DMS153 treated with DMSO at 0.1 percent for 48 hours (cell line): ENCODE measurements at regions not wholly inside any gene's neighbourhood (a gene's known extent, or its start where the extent isn't known, plus 50 kb on each side); places are given as distances from the start of the nearest gene placed in this dataset.
"Not testable (repeated sequence)": the region's sequence is repeated elsewhere in the genome, so short reads cannot be mapped to it uniquely, and the experiment has no call there.

ENCODE experiments used
- DNase-seq: peaks from one replicate; lab custom pipeline; 2025; ENCODE audit not compliant: unreplicated experiment; lab: John Stamatoyannopoulos, UW

DNA sequence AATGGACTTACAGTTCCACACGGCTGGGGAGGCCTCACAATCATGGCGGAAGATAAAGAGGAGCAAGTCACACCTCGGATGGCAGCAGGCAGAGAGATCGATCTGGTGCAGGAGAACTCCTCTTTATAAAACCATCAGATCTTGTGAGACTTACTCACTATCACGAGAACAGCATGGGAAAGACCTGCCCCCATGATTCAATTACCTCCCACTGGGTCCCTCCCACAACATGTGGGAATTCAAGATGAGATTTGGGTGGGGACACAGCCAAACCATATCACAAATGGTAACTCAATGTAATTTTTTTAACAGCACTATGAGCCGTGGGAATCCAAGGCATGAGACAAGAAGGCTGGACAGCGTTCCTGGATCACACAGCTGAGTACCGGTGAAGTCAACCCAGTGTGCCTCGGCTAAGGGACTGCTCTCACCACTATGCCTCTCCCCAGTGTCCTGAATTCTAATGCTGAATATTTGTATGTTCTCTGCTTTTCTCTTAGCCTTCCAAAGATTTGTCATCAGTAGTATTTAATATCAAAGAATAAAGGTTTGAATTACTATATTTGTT is 84.3 kb downstream of the IRS2 start:
- not testable (repeated sequence) for DNase-seq

DNA sequence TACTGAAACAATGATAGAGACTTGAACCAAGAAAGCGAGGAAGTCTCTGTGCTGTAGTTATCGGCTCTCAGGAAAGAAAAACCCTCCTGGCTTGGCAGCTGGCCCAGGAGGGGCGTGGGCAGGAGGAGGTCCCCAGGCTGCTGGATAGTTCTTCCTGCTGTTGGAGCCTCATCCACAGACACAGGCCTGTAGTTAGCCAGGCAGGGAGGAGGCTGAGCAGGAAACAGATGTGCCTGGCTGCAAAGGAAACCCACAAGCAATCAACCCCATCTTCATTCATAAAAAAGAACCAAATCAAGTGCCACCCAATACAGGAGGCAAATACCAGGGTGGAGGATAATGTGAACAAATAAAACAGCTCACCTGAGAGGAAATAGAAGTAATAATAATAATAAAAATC is 86.2 kb downstream of the IRS2 start:
- peak; percentile 91 for DNase-seq

- no peak for DNase-seq
Observed at GRCh38 chr13:109699628-109700071, 86.7 kb downstream of the IRS2 start.

- DNase-seq = no peak
Observed at GRCh38 chr13:109698779-109699178, 87.6 kb downstream of the IRS2 start.

DNA sequence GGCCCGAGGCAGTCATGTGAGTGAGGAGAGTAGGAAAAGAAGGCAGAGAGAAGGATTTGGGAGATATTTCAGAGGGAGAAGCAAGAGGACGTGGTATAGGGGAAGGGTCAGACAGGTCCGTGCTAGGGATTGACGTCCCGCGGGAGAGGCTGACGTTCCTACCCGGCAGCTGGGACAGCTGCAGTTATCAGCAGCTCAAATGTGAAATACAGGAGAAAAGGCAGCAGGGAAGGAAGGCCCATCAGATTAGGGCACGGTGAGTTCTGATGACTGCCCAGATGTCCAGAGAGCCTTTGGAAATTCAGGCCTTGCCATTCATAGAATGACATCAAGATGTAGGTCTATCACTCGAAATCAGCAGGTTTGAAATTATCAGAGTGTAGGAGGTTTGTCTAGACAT is 88.4 kb downstream of the IRS2 start:
- DNase-seq = no peak

DNA sequence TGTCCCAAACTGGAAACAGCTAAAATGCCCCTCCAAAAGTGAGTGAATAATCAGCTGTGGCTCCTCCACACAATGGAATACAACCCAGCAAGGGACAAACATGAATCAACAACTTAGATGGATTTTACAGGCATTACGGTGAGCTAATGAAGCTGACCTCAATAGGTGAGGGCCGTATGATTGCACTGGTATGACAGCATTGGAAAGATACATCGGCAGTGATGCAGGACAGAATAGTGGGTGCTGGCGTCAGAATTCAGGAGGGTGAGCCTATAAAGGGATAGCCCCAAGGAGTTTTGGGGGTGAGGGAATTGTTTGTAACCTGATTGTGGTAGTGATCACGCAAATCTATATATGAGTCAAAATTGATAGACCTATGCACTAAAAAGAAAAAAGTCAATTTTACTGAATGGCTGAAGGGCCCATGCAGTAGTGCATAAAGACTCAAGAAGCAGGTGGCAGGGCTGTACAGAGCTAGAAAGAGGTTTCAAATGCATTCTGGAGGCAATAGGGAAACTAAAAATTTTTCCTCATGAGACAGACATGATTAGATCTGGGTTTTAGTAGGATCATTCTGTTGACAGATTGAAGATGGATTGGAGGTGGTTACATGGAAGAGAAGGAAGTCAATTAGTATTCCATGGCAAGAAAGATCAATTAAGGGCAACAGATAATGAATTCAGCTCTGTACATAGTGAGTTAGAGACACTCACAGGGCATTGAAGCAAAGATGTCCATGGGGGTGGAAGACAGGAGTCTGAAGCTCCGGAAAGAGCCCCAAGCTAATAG is 90.8 kb downstream of the IRS2 start:
- DNase-seq = no peak

GRCh38 chr13:109694972-109695371 is 91.4 kb downstream of the IRS2 start:
- no peak for DNase-seq

GRCh38 chr13:109693213-109693612 is 93.2 kb downstream of the IRS2 start:
- DNase-seq = no peak

GRCh38 chr13:109691689-109692088 is 94.7 kb downstream of the IRS2 start:
- DNase-seq = no peak

- peak; percentile 13 for DNase-seq
Observed at GRCh38 chr13:109687559-109688448, 98.6 kb downstream of the IRS2 start.

- DNase-seq = no peak
Observed at GRCh38 chr13:109685203-109685602, 101.2 kb downstream of the IRS2 start.

GRCh38 chr13:109684824-109685202 is 101.6 kb downstream of the IRS2 start:
- DNase-seq = peak; percentile 68

- no peak for DNase-seq
Observed at GRCh38 chr13:109684084-109684823, 102.1 kb downstream of the IRS2 start.

- no peak for DNase-seq
Observed at GRCh38 chr13:109682534-109683244, 103.7 kb downstream of the IRS2 start.

DNA sequence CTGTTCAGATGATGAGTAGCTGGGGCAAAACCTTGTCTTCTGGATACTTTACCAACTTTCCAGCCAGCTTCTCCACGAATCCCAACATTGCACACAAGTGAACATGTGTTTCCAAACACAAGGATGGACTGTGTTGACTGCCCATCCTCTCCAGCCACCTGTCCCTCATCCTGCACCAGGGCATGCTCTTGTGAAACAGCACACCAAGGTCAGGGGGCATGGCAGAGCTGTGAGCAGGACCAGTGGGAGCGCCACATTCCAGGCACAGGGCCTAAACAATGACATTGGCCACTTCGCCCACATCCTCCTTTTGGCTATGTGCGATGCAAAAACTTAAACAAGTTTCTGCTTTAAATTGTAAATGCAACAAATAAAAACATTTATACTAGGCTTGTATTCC is 105.5 kb downstream of the IRS2 start:
- no peak for DNase-seq

GRCh38 chr13:109680288-109680687 is 106.1 kb downstream of the IRS2 start:
- DNase-seq = no peak

DNA sequence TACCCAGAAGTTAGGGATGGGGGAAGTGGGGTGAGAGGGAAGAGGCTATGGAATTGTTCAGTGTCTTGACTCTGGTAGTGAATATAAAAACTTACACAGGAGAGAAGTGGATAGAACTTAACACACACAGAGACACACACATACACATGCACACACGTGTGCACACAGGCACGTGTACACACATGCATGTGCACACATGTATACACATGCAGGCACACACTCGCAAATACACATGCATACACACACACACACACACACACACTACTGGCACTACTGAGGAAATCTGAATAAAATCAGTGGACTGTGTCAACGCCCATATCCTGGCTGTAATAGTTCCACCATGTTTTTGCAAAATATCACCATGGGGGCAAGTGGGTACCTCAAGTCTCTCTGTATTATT is 107.9 kb downstream of the IRS2 start:
- no peak for DNase-seq

DNA sequence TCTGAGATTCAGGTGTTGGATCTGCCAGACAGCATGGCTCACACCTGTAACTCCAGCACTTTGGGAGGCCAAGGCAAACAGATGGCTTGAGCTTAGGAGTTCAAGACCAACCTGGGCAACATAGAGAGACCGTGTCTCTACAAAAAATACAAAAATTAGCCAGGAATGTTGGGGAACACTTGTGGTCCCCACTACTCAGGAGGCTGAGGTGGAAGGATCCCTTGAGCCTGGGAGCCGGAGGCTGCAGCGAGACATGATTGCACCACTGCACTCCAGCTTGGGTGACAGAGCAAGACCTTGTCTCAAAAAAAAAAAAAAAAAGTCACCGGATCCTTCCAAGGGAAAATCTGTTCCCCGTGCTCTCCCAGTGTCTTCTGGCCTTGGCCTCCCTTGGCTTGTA is 109.2 kb downstream of the IRS2 start:
- no peak for DNase-seq

DNA sequence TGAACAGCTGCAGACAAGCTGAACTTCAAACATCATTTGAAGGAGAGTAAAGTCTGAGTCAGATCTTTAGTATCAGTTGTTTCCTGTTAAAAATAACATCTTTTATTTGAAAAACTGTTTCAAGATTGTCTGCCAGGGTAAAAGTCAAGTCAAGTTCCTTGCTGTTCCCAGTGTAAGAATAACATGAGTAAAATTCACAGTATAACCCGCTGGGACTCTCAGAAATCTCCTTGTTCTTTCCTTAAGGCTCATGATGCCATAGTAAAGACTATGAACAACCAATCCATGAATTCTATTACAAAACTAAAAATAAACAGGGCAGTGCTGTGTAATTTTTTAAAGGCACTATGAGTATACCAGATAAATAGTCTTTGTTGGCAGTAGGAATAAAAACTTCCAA is 112.9 kb downstream of the IRS2 start:
- DNase-seq = no peak

- no peak for DNase-seq
Observed at GRCh38 chr13:109672545-109672944, 113.8 kb downstream of the IRS2 start.
